ENCODE measurements at regions not wholly inside any gene's neighbourhood (a gene's known extent, or its start where the extent isn't known, plus 50 kb on each side); places are given as distances from the start of the nearest gene placed in this dataset.

GRCh38 chrX:861921-862320 lies 231.3 kb downstream of the SHOX start:
- H4K5ac ChIP-seq (ENCODE audit: low read depth, low read length) = no peak overlapping the region
- DNase-seq = no peak
- intact Hi-C loops (cut with micrococcal nuclease) = no loop called here
- H3K4me1 ChIP-seq (ENCODE audit: control insufficient read depth, insufficient read depth, low read length) = no peaks in the 10 kb centered on the region
- H3K9ac ChIP-seq (ENCODE audit: low read depth, low read length) = no peak overlapping the region
- ChIA-PET CTCF (no interaction called here), POLR2A (ENCODE audit: unreplicated experiment) (no interaction called here)
- H3K18ac ChIP-seq (ENCODE audit: low read depth, low read length) = no peak overlapping the region
- H2AK9ac ChIP-seq (replicated peaks; ENCODE audit: low read depth, low read length, poor library complexity) = no peak overlapping the region
- H2AFZ ChIP-seq (replicated peaks; ENCODE audit: low read length, poor library complexity) = no peak overlapping the region
- TF ChIP-seq CTCF (conservative IDR thresholded peaks at IDR 0.05; ENCODE audit: low read depth, low read length) (no peak), NFE2L2 (IDR thresholded peaks at IDR 0.05; ENCODE audit: low read depth, low read length) (no peak), RAD21 (IDR thresholded peaks at IDR 0.05; ENCODE audit: low read length) (no peak), POLR2A (IDR thresholded peaks at IDR 0.05; ENCODE audit: low read depth, low read length) (no peak), ELK1 (IDR thresholded peaks at IDR 0.05; ENCODE audit: borderline replicate concordance, low read depth, low read length) (no peak)
- ATAC-seq (ENCODE audit: low read depth) = no peak
- no peak overlapping the region for H2BK5ac ChIP-seq (ENCODE audit: low read depth, low read length, poor library complexity, severe bottlenecking)
- no peak overlapping the region for H3K4ac ChIP-seq (ENCODE audit: low read depth, low read length)
- no peak overlapping the region for H2AK5ac ChIP-seq (ENCODE audit: low read depth, low read length)
- no peak overlapping the region for H3K14ac ChIP-seq (replicated peaks; ENCODE audit: low read depth, low read length)
- no peak overlapping the region for H4K8ac ChIP-seq (ENCODE audit: low read depth in 2 of 2, low read length in 2 of 2)
- no peaks in the 10 kb centered on the region for H3K36me3 ChIP-seq (ENCODE audit: control insufficient read depth, insufficient read depth, low read length)
- H3K4me3 ChIP-seq (ENCODE audit: insufficient read depth, low read depth, low read length) = no peak overlapping the region
- H3K9me3 ChIP-seq (ENCODE audit: control insufficient read depth, insufficient read depth, low read length) = peaks cover 15% of the 10 kb centered on the region; the same call in 1 of the 2 replicates
- H4K91ac ChIP-seq (ENCODE audit: insufficient read depth, low read depth, low read length) = no peak overlapping the region
- H3K4me2 ChIP-seq (ENCODE audit: low read depth, low read length) = no peak overlapping the region
- H2BK120ac ChIP-seq (ENCODE audit: low read depth, low read length) = no peak overlapping the region
- H3K56ac ChIP-seq (ENCODE audit: extremely low read depth, insufficient read depth, low read length) = no peak overlapping the region
- no peaks in the 10 kb centered on the region for H4K20me1 ChIP-seq (ENCODE audit: insufficient read depth, low read length)
- dilution Hi-C loops (cut with HindIII; ENCODE audit: low sequenced_read_pairs, unreplicated experiment) = no loop called here
- no peak overlapping the region for H3K27ac ChIP-seq (ENCODE audit: insufficient read depth, low read length)
- WGBS, 2 experiments (ENCODE audit: extremely low coverage in 2 of 2, insufficient read length in 1 of 2) = 60% methylated on average over 1 of the region's 9 CpGs; no CpG with 5 or more reads in 1 of the 2 experiments
- no peaks in the 10 kb centered on the region for H3K9me1 ChIP-seq (ENCODE audit: insufficient read depth, low read length)
- no peak overlapping the region for H3K23ac ChIP-seq (ENCODE audit: low read depth, low read length)
- in situ Hi-C loops (cut with MboI; ENCODE audit: low sequenced_read_pairs) = no loop called here
- no peaks in the 10 kb centered on the region for H3K27me3 ChIP-seq (ENCODE audit: control insufficient read depth, insufficient read depth, low read length)
- no peak overlapping the region for H2BK15ac ChIP-seq (ENCODE audit: low read depth, low read length)
- no TSS peak for BruUV-seq (replicated peaks)
- H3K79me1 ChIP-seq (ENCODE audit: low read depth in 1 of 2, low read length in 2 of 2) = no peaks in the 10 kb centered on the region
- H2BK20ac ChIP-seq (ENCODE audit: low read depth, low read length) = no peak overlapping the region
